ENCODE measurements at regions not wholly inside any gene's neighbourhood (a gene's known extent, or its start where the extent isn't known, plus 50 kb on each side); places are given as distances from the start of the nearest gene placed in this dataset.
A peak's percentile ranks its signal among the peaks of the same experiment; 100 is the strongest.
"Not testable (repeated sequence)": the region's sequence is repeated elsewhere in the genome, so short reads cannot be mapped to it uniquely, and the experiment has no call there.

- Histone ChIP-seq H3K27ac (ENCODE audit: low read length) (peak overlapping the region; percentile 15), H3K36me3 (ENCODE audit: control insufficient read depth, insufficient read depth, low read length) (no peaks in the 10 kb centered on the region), H3K9me3 (ENCODE audit: control insufficient read depth, low read depth, low read length) (no peaks in the 10 kb centered on the region), H3K4me1 (ENCODE audit: control insufficient read depth, insufficient read depth, low read length) (peaks cover 17% of the 10 kb centered on the region), H3K4me3 (ENCODE audit: low read length) (no peak overlapping the region), H3K27me3 (ENCODE audit: control insufficient read depth, insufficient read depth, low read length) (no peaks in the 10 kb centered on the region)
- WGBS (ENCODE audit: insufficient coverage, low lambda C conversion rate): no CpG with 5 or more reads among the region's 1 CpG
- no peak for DNase-seq
Observed at GRCh38 chr2:150215041-150215440, 272.4 kb downstream of the RND3 start.

DNA sequence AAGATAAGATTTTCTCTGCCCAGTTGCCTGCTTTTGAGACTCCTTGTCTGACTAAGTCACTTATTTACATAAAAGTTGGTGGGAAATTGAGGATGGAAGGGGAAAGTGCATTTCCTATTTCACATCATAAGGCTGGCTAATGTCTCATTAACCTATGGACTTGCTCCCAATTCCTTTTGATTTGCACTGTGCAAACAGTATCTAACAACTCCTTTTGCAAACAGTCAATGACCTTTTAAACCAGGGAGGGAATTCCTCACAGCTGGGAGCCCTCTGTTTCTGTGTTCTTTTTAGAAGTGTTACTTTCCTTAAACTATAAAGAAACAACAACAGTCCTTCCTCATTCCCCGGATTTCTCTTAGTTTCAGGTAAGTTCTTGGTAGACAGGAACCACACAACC is 272.8 kb downstream of the RND3 start:
- Histone ChIP-seq H3K36me3 (ENCODE audit: control insufficient read depth, insufficient read depth, low read length) (no peaks in the 10 kb centered on the region), H3K4me3 (ENCODE audit: low read length) (no peak overlapping the region), H3K27me3 (ENCODE audit: control insufficient read depth, insufficient read depth, low read length) (no peaks in the 10 kb centered on the region), H3K27ac (ENCODE audit: low read length) (peak overlapping the region; percentile 15), H3K4me1 (ENCODE audit: control insufficient read depth, insufficient read depth, low read length) (peaks cover 17% of the 10 kb centered on the region), H3K9me3 (ENCODE audit: control insufficient read depth, low read depth, low read length) (no peaks in the 10 kb centered on the region)
- peak; percentile 70 to 90 for DNase-seq
- WGBS (ENCODE audit: insufficient coverage, low lambda C conversion rate): no CpG with 5 or more reads among the region's 1 CpG

DNA sequence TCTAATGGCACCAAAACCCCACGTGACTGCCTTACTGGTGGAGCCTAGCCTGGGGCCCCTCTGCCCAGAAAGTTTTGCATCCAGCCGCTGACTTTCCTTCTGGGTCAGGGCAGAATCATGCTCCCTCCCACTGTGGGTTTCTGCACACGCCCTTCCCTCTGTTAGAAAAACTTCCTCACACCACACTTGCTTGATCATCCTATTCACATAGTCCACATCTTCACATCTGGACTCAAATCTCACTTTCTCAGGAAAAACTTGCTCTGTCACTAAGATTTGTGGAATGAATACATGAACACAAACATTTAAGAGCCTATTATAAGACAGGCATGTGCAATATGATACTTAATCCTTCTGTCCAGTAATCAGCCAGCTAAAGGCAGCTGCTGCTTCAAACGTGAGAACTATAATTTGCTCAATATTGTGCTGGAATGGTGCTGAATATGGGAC is 274.7 kb downstream of the RND3 start:
- no peaks in the 10 kb centered on the region for H3K36me3 ChIP-seq (ENCODE audit: control insufficient read depth, insufficient read depth, low read length)
- no peaks in the 10 kb centered on the region for H3K27me3 ChIP-seq (ENCODE audit: control insufficient read depth, insufficient read depth, low read length)
- no peak overlapping the region for H3K27ac ChIP-seq (ENCODE audit: low read length)
- DNase-seq: peak in 1 of 2 donors; percentile 43
- no peak overlapping the region for H3K4me3 ChIP-seq (ENCODE audit: low read length)
- H3K9me3 ChIP-seq (ENCODE audit: control insufficient read depth, low read depth, low read length): no peaks in the 10 kb centered on the region
- WGBS (ENCODE audit: insufficient coverage, low lambda C conversion rate): no CpG with 5 or more reads among the region's 4 CpGs
- H3K4me1 ChIP-seq (ENCODE audit: control insufficient read depth, insufficient read depth, low read length): peaks cover 17% of the 10 kb centered on the region

- DNase-seq: no peak
- Histone ChIP-seq H3K9me3 (ENCODE audit: control insufficient read depth, low read depth, low read length) (no peaks in the 10 kb centered on the region), H3K27me3 (ENCODE audit: control insufficient read depth, insufficient read depth, low read length) (no peaks in the 10 kb centered on the region), H3K27ac (ENCODE audit: low read length) (no peak overlapping the region), H3K4me1 (ENCODE audit: control insufficient read depth, insufficient read depth, low read length) (peaks cover 17% of the 10 kb centered on the region), H3K4me3 (ENCODE audit: low read length) (no peak overlapping the region), H3K36me3 (ENCODE audit: control insufficient read depth, insufficient read depth, low read length) (no peaks in the 10 kb centered on the region)
Observed at GRCh38 chr2:150211164-150211631, 276.3 kb downstream of the RND3 start.

GRCh38 chr2:150209746-150210145 is 277.7 kb downstream of the RND3 start:
- H3K9me3 ChIP-seq (ENCODE audit: control insufficient read depth, low read depth, low read length): no peaks in the 10 kb centered on the region
- H3K36me3 ChIP-seq (ENCODE audit: control insufficient read depth, insufficient read depth, low read length): no peaks in the 10 kb centered on the region
- no peak overlapping the region for H3K27ac ChIP-seq (ENCODE audit: low read length)
- H3K27me3 ChIP-seq (ENCODE audit: control insufficient read depth, insufficient read depth, low read length): no peaks in the 10 kb centered on the region
- WGBS (ENCODE audit: insufficient coverage, low lambda C conversion rate): 83% methylated on average over 1 of the region's 2 CpGs
- H3K4me3 ChIP-seq (ENCODE audit: low read length): no peak overlapping the region
- H3K4me1 ChIP-seq (ENCODE audit: control insufficient read depth, insufficient read depth, low read length): peaks cover 22% of the 10 kb centered on the region
- DNase-seq: no peak

DNA sequence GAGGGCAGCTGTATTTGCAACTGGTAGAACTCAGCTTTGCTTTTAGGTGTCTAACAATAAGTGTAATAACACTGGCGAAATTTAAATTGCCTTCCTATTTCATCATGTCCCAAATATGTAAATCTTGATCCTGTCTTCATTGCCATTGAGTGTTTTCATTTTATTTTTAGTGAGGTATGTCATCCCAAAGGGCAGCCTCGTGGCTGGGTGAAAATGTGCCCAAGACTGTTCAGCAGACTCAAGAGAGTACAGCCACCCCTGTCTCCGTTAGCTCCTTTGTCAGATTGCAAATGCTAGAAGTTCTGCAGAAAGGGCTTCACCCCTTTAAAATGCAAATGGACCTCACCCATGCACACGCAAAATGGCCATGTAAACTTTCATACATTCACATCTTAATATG is 278.8 kb downstream of the RND3 start:
- Histone ChIP-seq H3K27me3 (ENCODE audit: control insufficient read depth, insufficient read depth, low read length) (no peaks in the 10 kb centered on the region), H3K4me3 (ENCODE audit: low read length) (no peak overlapping the region), H3K27ac (ENCODE audit: low read length) (no peak overlapping the region), H3K36me3 (ENCODE audit: control insufficient read depth, insufficient read depth, low read length) (no peaks in the 10 kb centered on the region), H3K9me3 (ENCODE audit: control insufficient read depth, low read depth, low read length) (peaks cover 3% of the 10 kb centered on the region), H3K4me1 (ENCODE audit: control insufficient read depth, insufficient read depth, low read length) (peaks cover 22% of the 10 kb centered on the region)
- WGBS (ENCODE audit: insufficient coverage, low lambda C conversion rate): 100% methylated on average over 1 of the region's 4 CpGs
- DNase-seq: no peak

- Histone ChIP-seq H3K4me3 (ENCODE audit: low read length) (no peak overlapping the region), H3K4me1 (ENCODE audit: control insufficient read depth, insufficient read depth, low read length) (peaks cover 19% of the 10 kb centered on the region), H3K9me3 (ENCODE audit: control insufficient read depth, low read depth, low read length) (peaks cover 3% of the 10 kb centered on the region), H3K27ac (ENCODE audit: low read length) (no peak overlapping the region), H3K36me3 (ENCODE audit: control insufficient read depth, insufficient read depth, low read length) (no peaks in the 10 kb centered on the region), H3K27me3 (ENCODE audit: control insufficient read depth, insufficient read depth, low read length) (no peaks in the 10 kb centered on the region)
- DNase-seq: no peak
- 50% methylated on average over 2 of the region's 3 CpGs for WGBS (ENCODE audit: insufficient coverage, low lambda C conversion rate)
Observed at GRCh38 chr2:150207979-150208378, 279.5 kb downstream of the RND3 start.

DNA sequence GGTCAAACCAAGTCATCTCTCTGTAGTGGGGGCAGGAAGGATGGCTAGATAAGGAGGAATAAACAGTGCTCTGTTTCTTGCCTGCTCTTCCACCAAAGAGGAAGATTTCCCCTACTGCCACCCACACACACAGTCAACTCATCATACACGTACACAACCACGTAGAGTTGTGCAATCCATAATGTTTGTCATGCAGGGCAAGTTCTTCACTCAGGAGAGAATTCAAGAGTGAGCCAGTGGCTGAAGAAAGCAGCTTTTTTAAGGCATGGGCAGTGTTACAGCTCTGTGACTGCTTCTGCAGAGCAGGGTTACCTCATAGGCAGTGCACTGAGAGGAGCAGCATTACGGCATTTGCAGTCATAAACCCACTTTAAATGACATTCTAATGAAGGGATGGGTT is 283.0 kb downstream of the RND3 start:
- DNase-seq: peak; percentile 24 to 40
- WGBS (ENCODE audit: insufficient coverage, low lambda C conversion rate): 0% methylated on average over 1 of the region's 3 CpGs
- no peak overlapping the region for H3K27ac ChIP-seq (ENCODE audit: low read length)

GRCh38 chr2:150194816-150195215 is 292.7 kb downstream of the RND3 start:
- not testable (repeated sequence) for H3K27me3 ChIP-seq (ENCODE audit: control insufficient read depth, insufficient read depth, low read length); DNase-seq; H3K36me3 ChIP-seq (ENCODE audit: control insufficient read depth, insufficient read depth, low read length); H3K4me3 ChIP-seq (ENCODE audit: low read length); H3K9me3 ChIP-seq (ENCODE audit: control insufficient read depth, low read depth, low read length); H3K4me1 ChIP-seq (ENCODE audit: control insufficient read depth, insufficient read depth, low read length); H3K27ac ChIP-seq (ENCODE audit: low read length)
- no CpG with 5 or more reads among the region's 1 CpG for WGBS (ENCODE audit: insufficient coverage, low lambda C conversion rate)

More for the DNA sequence above, 283.0 kb downstream of the RND3 start:
- no peaks in the 10 kb centered on the region for H3K27me3 ChIP-seq (ENCODE audit: control insufficient read depth, insufficient read depth, low read length)
- H3K36me3 ChIP-seq (ENCODE audit: control insufficient read depth, insufficient read depth, low read length): no peaks in the 10 kb centered on the region
- peaks cover 3% of the 10 kb centered on the region for H3K9me3 ChIP-seq (ENCODE audit: control insufficient read depth, low read depth, low read length)
- H3K4me3 ChIP-seq (ENCODE audit: low read length): no peak overlapping the region
- H3K4me1 ChIP-seq (ENCODE audit: control insufficient read depth, insufficient read depth, low read length): peaks cover 10% of the 10 kb centered on the region

DNA sequence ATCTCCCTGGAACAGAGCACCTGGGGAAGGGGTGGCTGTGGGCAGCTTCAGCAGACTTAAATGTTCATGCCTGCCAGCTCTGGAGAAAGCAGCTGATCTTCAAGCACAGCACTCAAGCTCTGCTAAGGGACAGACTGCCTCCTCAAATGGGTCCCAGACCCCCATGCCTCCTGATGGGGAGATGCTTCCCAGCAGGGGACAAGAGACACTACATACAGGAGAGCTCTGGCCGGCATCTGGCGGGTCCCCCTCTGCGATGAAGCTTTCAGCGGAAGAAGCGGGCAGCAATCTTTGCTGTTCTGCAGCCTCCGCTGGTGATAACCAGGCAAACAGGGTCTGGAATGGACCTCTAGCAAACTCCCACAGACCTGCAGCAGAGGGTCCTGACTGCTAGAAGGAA is 294.8 kb downstream of the RND3 start:
- Histone ChIP-seq H3K9me3 (ENCODE audit: control insufficient read depth, low read depth, low read length) (no peaks in the 10 kb centered on the region), H3K4me1 (ENCODE audit: control insufficient read depth, insufficient read depth, low read length) (no peaks in the 10 kb centered on the region), H3K27ac (ENCODE audit: low read length) (no peak overlapping the region), H3K27me3 (ENCODE audit: control insufficient read depth, insufficient read depth, low read length) (no peaks in the 10 kb centered on the region), H3K4me3 (ENCODE audit: low read length) (no peak overlapping the region), H3K36me3 (ENCODE audit: control insufficient read depth, insufficient read depth, low read length) (no peaks in the 10 kb centered on the region)
- DNase-seq: no peak
- WGBS (ENCODE audit: insufficient coverage, low lambda C conversion rate): no CpG with 5 or more reads among the region's 6 CpGs

DNA sequence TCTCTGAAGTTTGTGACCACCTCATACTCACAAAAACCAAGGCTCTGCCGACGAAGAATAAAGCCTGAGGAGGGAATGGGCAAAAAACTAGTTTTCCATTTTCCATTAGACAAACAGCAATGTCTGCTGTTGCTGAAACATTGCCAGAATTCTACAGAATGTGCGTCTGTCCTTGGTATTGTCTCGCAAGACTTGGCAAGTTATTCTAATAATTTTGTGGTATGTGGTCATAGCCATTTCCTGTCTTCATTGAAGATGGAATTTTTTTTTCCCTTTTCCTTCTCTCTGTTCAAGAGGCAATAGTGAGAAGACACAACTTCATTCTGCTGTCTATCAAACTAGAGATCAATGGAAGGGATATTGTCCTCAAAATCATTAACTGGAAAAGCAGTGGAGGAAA is 296.1 kb downstream of the RND3 start:
- Histone ChIP-seq H3K4me3 (ENCODE audit: low read length) (no peak overlapping the region), H3K27ac (ENCODE audit: low read length) (no peak overlapping the region), H3K4me1 (ENCODE audit: control insufficient read depth, insufficient read depth, low read length) (no peaks in the 10 kb centered on the region), H3K27me3 (ENCODE audit: control insufficient read depth, insufficient read depth, low read length) (no peaks in the 10 kb centered on the region), H3K36me3 (ENCODE audit: control insufficient read depth, insufficient read depth, low read length) (no peaks in the 10 kb centered on the region), H3K9me3 (ENCODE audit: control insufficient read depth, low read depth, low read length) (no peaks in the 10 kb centered on the region)
- whole genome bisulfite sequencing (ENCODE audit: insufficient coverage, low lambda C conversion rate): 100% methylated on average over 1 of the region's 4 CpGs
- DNase-seq: no peak
